A673 (cell line): ENCODE measurements at regions not wholly inside any gene's neighbourhood (a gene's known extent, or its start where the extent isn't known, plus 50 kb on each side); places are given as distances from the start of the nearest gene placed in this dataset.

Source experiments
- BruUV-seq: library from RNA; stranded (reverse); fragments of 400-500 nt; replicated peaks from 2 replicates; lab custom pipeline; 2021; lab: Mats Ljungman, UMichigan
- CTCF ChIA-PET: fragments of 300-600 bp; sonication (Branson Sonifier 250); formaldehyde crosslinking; loops from one replicate; lab custom pipeline; 2022; ENCODE audit warnings: antibody characterized with exemption; lab: Charles Lee
- POLR2A ChIA-PET: fragments of 300-600 bp; sonication (Branson Sonifier 250); formaldehyde crosslinking; loops from one replicate; lab custom pipeline; 2022; ENCODE audit warnings: antibody characterized with exemption; ENCODE audit not compliant: low non-redundant PET; lab: Charles Lee
- DNase-seq: peaks from one replicate; pipeline ENCODE4 v3.0.0-alpha.2; 2015; ENCODE audit warnings: low spot score
- H3K27ac ChIP-seq: fragments of 200-600 bp; sonication (generic); 2 replicates; pipeline ENCODE4 v1.5.1; 2016; ENCODE audit warnings: mixed run types, low read depth, mild to moderate bottlenecking, mixed read lengths, antibody characterized with exemption, low read length; ENCODE audit not compliant: poor library complexity, severe bottlenecking
- H3K27me3 ChIP-seq: fragments of 200-600 bp; sonication (generic); replicated peaks from 2 replicates; pipeline ENCODE4 v1.6.1; 2017; ENCODE audit warnings: mixed run types, low read depth, mild to moderate bottlenecking, mixed read lengths, antibody characterized with exemption, low read length; ENCODE audit not compliant: insufficient read depth, poor library complexity
- H3K36me3 ChIP-seq: fragments of 200-600 bp; sonication (generic); 2 replicates; pipeline ENCODE4 v1.6.1; 2016; ENCODE audit warnings: mixed run types, mild to moderate bottlenecking, mixed read lengths, antibody characterized with exemption, low read length; ENCODE audit not compliant: insufficient read depth, poor library complexity, severe bottlenecking
- H3K4me1 ChIP-seq: fragments of 200-600 bp; sonication (generic); 2 replicates; pipeline ENCODE4 v1.6.1; 2017; ENCODE audit warnings: mixed run types, mild to moderate bottlenecking, mixed read lengths, antibody characterized with exemption, low read length; ENCODE audit not compliant: insufficient read depth, poor library complexity, severe bottlenecking
- H3K4me3 ChIP-seq: fragments of 200-600 bp; sonication (generic); 2 replicates; pipeline ENCODE4 v1.5.1; 2016; ENCODE audit warnings: low read depth, mixed run types, mild to moderate bottlenecking, mixed read lengths, low read length; ENCODE audit not compliant: poor library complexity, severe bottlenecking
- H3K9me3 ChIP-seq: fragments of 200-600 bp; sonication (generic); 2 replicates; pipeline ENCODE4 v1.6.1; 2016; ENCODE audit warnings: mixed run types, low read depth, mild to moderate bottlenecking, mixed read lengths, antibody characterized with exemption, low read length; ENCODE audit not compliant: poor library complexity, severe bottlenecking
- EZH2 ChIP-seq: fragments of 200-600 bp; sonication (generic); IDR thresholded peaks from 2 replicates; pipeline ENCODE4 v1.6.1; 2017; ENCODE audit warnings: borderline replicate concordance, low read depth, mild to moderate bottlenecking, mixed read lengths, antibody characterized with exemption, low read length; ENCODE audit not compliant: poor library complexity, severe bottlenecking
- intact Hi-C: fragments of 100-400 bp; cut with micrococcal nuclease; formaldehyde crosslinking; loops from one replicate; pipeline ENCODE4 v1.10.0; 2022; ENCODE audit not compliant: unreplicated experiment
- TF ChIP-seq, protein P1 (sequence below): fragments of 300-800, 200-600 bp; sonication (generic); conservative IDR thresholded peaks from 2 replicates; pipeline ENCODE4 v1.5.1; 2017; ENCODE audit warnings: low read depth, mild to moderate bottlenecking, antibody characterized with exemption, low read length, moderate library complexity, mixed read lengths

DNA sequence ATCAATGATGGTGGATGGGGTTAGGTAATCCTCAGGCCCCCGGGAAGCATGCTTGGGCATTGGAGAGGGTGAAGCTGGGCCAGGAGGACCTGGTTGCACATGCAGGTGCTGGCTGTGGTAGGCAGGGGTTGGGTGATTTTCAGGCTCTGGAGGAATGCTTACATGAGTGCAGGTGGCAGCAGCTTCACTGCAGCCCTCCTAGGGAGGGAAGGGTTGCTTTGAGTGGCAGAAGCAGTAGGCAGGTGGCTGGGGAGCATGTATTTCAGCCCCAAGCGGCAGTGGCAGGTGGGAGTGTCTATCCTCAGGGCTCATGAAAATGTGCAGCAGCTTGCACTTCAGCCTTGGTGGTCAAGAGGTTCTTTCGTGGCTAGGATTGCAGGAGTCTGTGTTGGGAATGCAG, 230.0 kb upstream of the CTNNB1 start:
- BruUV-seq, result no TSS peak
- intact Hi-C loops, result no loop called here
- DNase-seq, result no peak
- no peaks in the 10 kb centered on the region for H3K27me3 ChIP-seq
- no peak overlapping the region for H3K27ac ChIP-seq
- no peaks in the 10 kb centered on the region for H3K4me1 ChIP-seq
- H3K36me3 ChIP-seq, result no peaks in the 10 kb centered on the region
- no peak overlapping the region for H3K4me3 ChIP-seq
- TF ChIP-seq EZH2, result no peak
- TF ChIP-seq, protein P1, sequence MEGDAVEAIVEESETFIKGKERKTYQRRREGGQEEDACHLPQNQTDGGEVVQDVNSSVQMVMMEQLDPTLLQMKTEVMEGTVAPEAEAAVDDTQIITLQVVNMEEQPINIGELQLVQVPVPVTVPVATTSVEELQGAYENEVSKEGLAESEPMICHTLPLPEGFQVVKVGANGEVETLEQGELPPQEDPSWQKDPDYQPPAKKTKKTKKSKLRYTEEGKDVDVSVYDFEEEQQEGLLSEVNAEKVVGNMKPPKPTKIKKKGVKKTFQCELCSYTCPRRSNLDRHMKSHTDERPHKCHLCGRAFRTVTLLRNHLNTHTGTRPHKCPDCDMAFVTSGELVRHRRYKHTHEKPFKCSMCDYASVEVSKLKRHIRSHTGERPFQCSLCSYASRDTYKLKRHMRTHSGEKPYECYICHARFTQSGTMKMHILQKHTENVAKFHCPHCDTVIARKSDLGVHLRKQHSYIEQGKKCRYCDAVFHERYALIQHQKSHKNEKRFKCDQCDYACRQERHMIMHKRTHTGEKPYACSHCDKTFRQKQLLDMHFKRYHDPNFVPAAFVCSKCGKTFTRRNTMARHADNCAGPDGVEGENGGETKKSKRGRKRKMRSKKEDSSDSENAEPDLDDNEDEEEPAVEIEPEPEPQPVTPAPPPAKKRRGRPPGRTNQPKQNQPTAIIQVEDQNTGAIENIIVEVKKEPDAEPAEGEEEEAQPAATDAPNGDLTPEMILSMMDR, result no peak
- CTCF ChIA-PET, result no interaction called here
- no peaks in the 10 kb centered on the region for H3K9me3 ChIP-seq
- POLR2A ChIA-PET, result no interaction called here

GRCh38 chr3:40969756-40970466, 229.4 kb upstream of the CTNNB1 start:
- intact Hi-C loops, result no loop called here
- no TSS peak for BruUV-seq
- Histone ChIP-seq H3K4me1 (no peaks in the 10 kb centered on the region), H3K27ac (no peak overlapping the region), H3K4me3 (no peak overlapping the region), H3K27me3 (no peaks in the 10 kb centered on the region), H3K9me3 (no peaks in the 10 kb centered on the region), H3K36me3 (no peaks in the 10 kb centered on the region)
- ChIA-PET POLR2A (no interaction called here), CTCF (no interaction called here)
- no peak for TF ChIP-seq EZH2
- TF ChIP-seq, protein P1, result no peak
- DNase-seq, result no peak

DNA sequence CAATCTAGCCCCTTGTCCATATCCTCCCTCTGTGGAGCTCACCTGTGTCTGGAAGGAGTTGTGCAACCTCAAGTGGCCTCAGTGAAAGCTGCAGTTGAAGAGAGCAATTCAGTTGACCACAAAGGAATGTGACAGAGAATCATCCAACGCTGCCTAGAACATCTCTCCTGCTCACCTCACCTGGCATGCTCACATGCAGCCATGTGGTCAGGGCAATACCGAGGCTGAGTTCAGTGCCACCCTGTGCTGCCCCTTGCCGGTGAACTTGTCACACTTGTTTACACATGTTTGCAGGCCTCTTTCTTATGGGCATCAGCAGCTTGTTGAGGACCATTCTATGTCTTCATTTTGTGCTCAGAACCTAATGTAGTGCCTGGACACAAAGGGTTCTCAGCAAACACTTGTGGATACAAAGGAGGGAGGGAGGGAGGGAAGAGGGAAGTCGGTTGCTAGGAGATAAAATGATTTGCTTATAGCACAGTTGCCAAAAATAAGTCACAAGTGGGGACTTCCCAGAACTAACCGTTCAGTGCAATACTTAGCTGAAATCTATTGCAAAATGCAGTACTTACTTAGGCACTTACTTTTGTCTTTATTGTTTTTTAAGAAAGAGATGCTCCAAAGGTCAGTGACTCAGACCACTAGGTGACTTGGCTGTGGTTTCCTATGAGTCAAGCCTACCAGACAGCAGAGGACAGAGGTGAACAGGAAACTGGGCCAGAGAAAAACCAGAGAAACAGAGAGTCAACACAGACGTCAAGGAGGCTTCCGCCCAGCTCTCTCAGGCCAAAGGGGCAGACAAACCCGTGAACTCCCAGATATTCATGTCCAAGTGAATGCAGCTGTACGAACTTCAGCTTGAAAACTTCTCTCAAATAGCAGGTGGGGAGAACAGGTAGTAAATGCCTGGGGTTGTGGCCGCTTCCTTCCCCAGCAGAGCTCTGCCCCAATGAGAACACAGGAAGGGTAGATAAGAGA, 227.8 kb upstream of the CTNNB1 start:
- CTCF ChIA-PET, result no interaction called here
- Histone ChIP-seq H3K36me3 (no peaks in the 10 kb centered on the region), H3K9me3 (no peaks in the 10 kb centered on the region), H3K27me3 (no peaks in the 10 kb centered on the region), H3K27ac (no peak overlapping the region), H3K4me3 (no peak overlapping the region), H3K4me1 (no peaks in the 10 kb centered on the region)
- intact Hi-C loops, result no loop called here
- BruUV-seq, result no TSS peak
- POLR2A ChIA-PET, result no interaction called here
- TF ChIP-seq EZH2, result no peak
- TF ChIP-seq, protein P1, result no peak
- no peak for DNase-seq
